Naive thymus-derived CD4-positive, alpha-beta T cell (primary cell): ENCODE measurements at regions not wholly inside any gene's neighbourhood (a gene's known extent, or its start where the extent isn't known, plus 50 kb on each side); places are given as distances from the start of the nearest gene placed in this dataset.
"Not testable (repeated sequence)": the region's sequence is repeated elsewhere in the genome, so short reads cannot be mapped to it uniquely, and the experiment has no call there.

Experiments used
- ATAC-seq: fragments of 150-1000 bp; cut with Tn5 transposase; 2 replicates; pipeline ENCODE4 v1.10.0; 2021; ENCODE audit warnings: mild to moderate bottlenecking, moderate library complexity
- CTCF ChIA-PET: fragments of 350-600 bp; sonication (Branson Sonifier 250); formaldehyde crosslinking; loops from one replicate; lab custom pipeline; 2021; ENCODE audit warnings: antibody characterized with exemption; lab: Charles Lee
- POLR2A ChIA-PET: fragments of 350-600 bp; sonication (Branson Sonifier 250); formaldehyde crosslinking; loops from one replicate; lab custom pipeline; 2021; ENCODE audit warnings: antibody characterized with exemption, inconsistent platforms; lab: Charles Lee
- DNase-seq, 9 donors: peaks; one replicate each; pipeline versions ENCODE4 v3.0.0 to v3.0.0-alpha.2; 2020 to 2022; ENCODE audit warnings: mixed read lengths in 1 of 9
- H3K27ac ChIP-seq: one replicate; pipeline ENCODE4 v1.7.0; 2013; ENCODE audit warnings: mild to moderate bottlenecking, low read depth, low read length, moderate library complexity
- H3K27me3 ChIP-seq, 2 donors: one replicate each; pipeline ENCODE4 v1.7.0; 2013; ENCODE audit warnings: low read length in 2 of 2, mild to moderate bottlenecking in 2 of 2, moderate library complexity in 2 of 2; ENCODE audit not compliant: control insufficient read depth in 2 of 2, insufficient read depth in 2 of 2
- H3K36me3 ChIP-seq, 3 experiments: 1 replicate in 2 of 3; 2 replicates in 1 of 3; pipeline ENCODE4 v1.7.0; 2013; ENCODE audit warnings: low read length in 3 of 3, mild to moderate bottlenecking in 3 of 3, moderate library complexity in 1 of 3; ENCODE audit not compliant: insufficient read depth in 3 of 3, control insufficient read depth in 2 of 3
- H3K4me1 ChIP-seq, 2 donors: one replicate each; pipeline ENCODE4 v1.7.0; 2013; ENCODE audit warnings: low read length in 2 of 2, mild to moderate bottlenecking in 2 of 2, moderate library complexity in 1 of 2; ENCODE audit not compliant: control insufficient read depth in 2 of 2, insufficient read depth in 2 of 2
- H3K4me3 ChIP-seq: 2 replicates; pipeline ENCODE4 v1.7.0; 2013; ENCODE audit warnings: mild to moderate bottlenecking, low read length
- H3K9me3 ChIP-seq, 3 experiments: 1 replicate in 2 of 3; 2 replicates in 1 of 3; pipeline ENCODE4 v1.7.0; 2013; ENCODE audit warnings: low read length in 3 of 3; ENCODE audit not compliant: control insufficient read depth in 2 of 3
- H3K27ac Mint-ChIP-seq, 9 donors: one replicate each; pipeline ENCODE4 v1.8.0; 2020 to 2022; ENCODE audit warnings: mixed read lengths in 9 of 9, mild to moderate bottlenecking in 8 of 9, moderate library complexity in 5 of 9, inconsistent platforms in 2 of 9
- H3K27me3 Mint-ChIP-seq, 5 donors: one replicate each; pipeline ENCODE4 v1.8.0; 2021 to 2022; ENCODE audit warnings: mixed read lengths in 5 of 5, mild to moderate bottlenecking in 1 of 5
- H3K36me3 Mint-ChIP-seq, 5 donors: one replicate each; pipeline ENCODE4 v1.8.0; 2020 to 2022; ENCODE audit warnings: mixed read lengths in 5 of 5, mild to moderate bottlenecking in 3 of 5, inconsistent platforms in 1 of 5
- H3K4me1 Mint-ChIP-seq, 7 donors: one replicate each; pipeline ENCODE4 v1.8.0; 2020 to 2022; ENCODE audit warnings: mixed read lengths in 7 of 7, mild to moderate bottlenecking in 3 of 7, inconsistent platforms in 1 of 7
- H3K4me3 Mint-ChIP-seq, 10 donors: one replicate each; pipeline ENCODE4 v1.8.0; 2020 to 2022; ENCODE audit warnings: mild to moderate bottlenecking in 10 of 10, mixed read lengths in 10 of 10, moderate library complexity in 6 of 10, inconsistent platforms in 2 of 10
- H3K9me3 Mint-ChIP-seq, 11 donors: one replicate each; pipeline ENCODE4 v1.8.0; 2020 to 2022; ENCODE audit warnings: mixed read lengths in 11 of 11, mild to moderate bottlenecking in 4 of 11, inconsistent platforms in 1 of 11, moderate library complexity in 1 of 11
- intact Hi-C, 2 donors: fragments of 100-400 bp; cut with micrococcal nuclease; formaldehyde crosslinking; loops; one replicate each; pipeline ENCODE4 v1.15.1; 2023

- no peaks in the 10 kb centered on the region for H3K36me3 Mint-ChIP-seq
- H3K27ac ChIP-seq, result no peak overlapping the region
- H3K9me3 ChIP-seq, result no peaks in the 10 kb centered on the region
- DNase-seq, result no peak
- intact Hi-C loops, result no loop called here
- H3K9me3 Mint-ChIP-seq, result peaks cover 0 to 9% (median 0%) of the 10 kb centered on the region in 11 donors
- no peaks in the 10 kb centered on the region for H3K27me3 Mint-ChIP-seq
- no peak for ATAC-seq
- no peak overlapping the region for H3K4me3 Mint-ChIP-seq
- H3K4me1 Mint-ChIP-seq, result no peaks in the 10 kb centered on the region
- H3K4me1 ChIP-seq, result no peaks in the 10 kb centered on the region
- ChIA-PET CTCF (no interaction called here), POLR2A (no interaction called here)
- no peak overlapping the region for H3K4me3 ChIP-seq
- H3K27ac Mint-ChIP-seq, result no peak overlapping the region
- H3K36me3 ChIP-seq, result no peaks in the 10 kb centered on the region
- H3K27me3 ChIP-seq, result no peaks in the 10 kb centered on the region
These were observed 177.1 kb upstream of the NOL4 start for GRCh38 chr18:34401775-34402174.

- ATAC-seq, H3K4me1 Mint-ChIP-seq, POLR2A ChIA-PET: not testable (repeated sequence)
These were observed 182.8 kb upstream of the NOL4 start for GRCh38 chr18:34407471-34407870.

GRCh38 chr18:34411952-34412351, 187.2 kb upstream of the NOL4 start:
- H3K4me1 Mint-ChIP-seq, result no peaks in the 10 kb centered on the region
- intact Hi-C loops, result no loop called here

More at GRCh38 chr18:34407471-34407870, 182.8 kb upstream of the NOL4 start:
- DNase-seq, H3K27me3 ChIP-seq, H3K4me3 ChIP-seq, intact Hi-C loops, H3K27ac ChIP-seq, CTCF ChIA-PET, H3K9me3 ChIP-seq, H3K36me3 Mint-ChIP-seq, H3K27ac Mint-ChIP-seq, H3K27me3 Mint-ChIP-seq, H3K4me3 Mint-ChIP-seq, H3K4me1 ChIP-seq, H3K36me3 ChIP-seq: not testable (repeated sequence)
- H3K9me3 Mint-ChIP-seq, result peaks cover 0 to 19% (median 4%) of the 10 kb centered on the region in 11 donors

GRCh38 chr18:34431042-34431441, 206.3 kb upstream of the NOL4 start:
- no peak overlapping the region for H3K27ac Mint-ChIP-seq
- ChIA-PET CTCF (no interaction called here), POLR2A (no interaction called here)
- H3K4me1 Mint-ChIP-seq, result no peaks in the 10 kb centered on the region
- no peaks in the 10 kb centered on the region for H3K27me3 ChIP-seq
- peaks cover 0 to 32% (median 11%) of the 10 kb centered on the region in 11 donors for H3K9me3 Mint-ChIP-seq
- DNase-seq (no peak), ATAC-seq (no peak)
- H3K27me3 Mint-ChIP-seq, result no peaks in the 10 kb centered on the region
- no peaks in the 10 kb centered on the region for H3K9me3 ChIP-seq
- intact Hi-C loops, result no loop called here
- H3K4me3 ChIP-seq, result no peak overlapping the region
- peaks cover 0 to 8% (median 0%) of the 10 kb centered on the region in 5 donors for H3K36me3 Mint-ChIP-seq
- H3K36me3 ChIP-seq, result no peaks in the 10 kb centered on the region
- H3K4me3 Mint-ChIP-seq, result no peak overlapping the region
- no peak overlapping the region for H3K27ac ChIP-seq
- H3K4me1 ChIP-seq, result no peaks in the 10 kb centered on the region

More at GRCh38 chr18:34411952-34412351, 187.2 kb upstream of the NOL4 start:
- H3K36me3 ChIP-seq, result no peaks in the 10 kb centered on the region
- H3K27me3 ChIP-seq, result no peaks in the 10 kb centered on the region
- Mint-ChIP-seq H3K36me3 (peaks cover 0 to 3% (median 0%) of the 10 kb centered on the region in 5 donors), H3K27me3 (no peaks in the 10 kb centered on the region), H3K9me3 (peaks cover 0 to 12% (median 2%) of the 10 kb centered on the region in 11 donors), H3K4me3 (no peak overlapping the region), H3K27ac (no peak overlapping the region)
- H3K27ac ChIP-seq, result no peak overlapping the region
- ChIA-PET POLR2A (no interaction called here), CTCF (no interaction called here)
- no peaks in the 10 kb centered on the region for H3K4me1 ChIP-seq
- no peak overlapping the region for H3K4me3 ChIP-seq
- ATAC-seq (no peak), DNase-seq (no peak)
- no peaks in the 10 kb centered on the region for H3K9me3 ChIP-seq

GRCh38 chr18:34444622-34445021, 219.9 kb upstream of the NOL4 start:
- DNase-seq, result no peak
- H3K27ac ChIP-seq, result no peak overlapping the region
- H3K36me3 Mint-ChIP-seq, result no peaks in the 10 kb centered on the region
- no peak overlapping the region for H3K4me3 ChIP-seq
- no peak for ATAC-seq
- intact Hi-C loops, result no loop called here
- H3K27ac Mint-ChIP-seq, result no peak overlapping the region
- H3K27me3 ChIP-seq, result no peaks in the 10 kb centered on the region
- H3K4me3 Mint-ChIP-seq, result no peak overlapping the region
- no peaks in the 10 kb centered on the region for H3K36me3 ChIP-seq
- ChIA-PET CTCF (no interaction called here), POLR2A (no interaction called here)
- no peaks in the 10 kb centered on the region for H3K4me1 ChIP-seq
- H3K9me3 ChIP-seq, result no peaks in the 10 kb centered on the region
- H3K4me1 Mint-ChIP-seq, result no peaks in the 10 kb centered on the region
- H3K27me3 Mint-ChIP-seq, result no peaks in the 10 kb centered on the region
- H3K9me3 Mint-ChIP-seq, result peaks cover 0 to 19% (median 10%) of the 10 kb centered on the region in 11 donors

GRCh38 chr18:34448662-34449061, 223.9 kb upstream of the NOL4 start:
- Histone ChIP-seq H3K27me3 (no peaks in the 10 kb centered on the region), H3K4me3 (no peak overlapping the region), H3K27ac (no peak overlapping the region), H3K36me3 (no peaks in the 10 kb centered on the region), H3K9me3 (no peaks in the 10 kb centered on the region), H3K4me1 (no peaks in the 10 kb centered on the region)
- no peaks in the 10 kb centered on the region for H3K36me3 Mint-ChIP-seq
- peaks cover 0 to 32% (median 13%) of the 10 kb centered on the region in 11 donors for H3K9me3 Mint-ChIP-seq
- no peak for ATAC-seq
- POLR2A ChIA-PET, result no interaction called here
- no peak for DNase-seq
- CTCF ChIA-PET, result no interaction called here
- no peaks in the 10 kb centered on the region for H3K27me3 Mint-ChIP-seq
- no peak overlapping the region for H3K4me3 Mint-ChIP-seq
- intact Hi-C loops, result no loop called here
- peak overlapping the region in 1 of 9 donors; percentile 15 for H3K27ac Mint-ChIP-seq
- H3K4me1 Mint-ChIP-seq, result no peaks in the 10 kb centered on the region

- H3K27ac ChIP-seq, result no peak overlapping the region
- POLR2A ChIA-PET, result no interaction called here
- no peak overlapping the region for H3K4me3 ChIP-seq
- Mint-ChIP-seq H3K36me3 (no peaks in the 10 kb centered on the region), H3K27me3 (no peaks in the 10 kb centered on the region), H3K9me3 (peaks cover 0 to 22% (median 6%) of the 10 kb centered on the region in 11 donors), H3K4me1 (no peaks in the 10 kb centered on the region), H3K4me3 (no peak overlapping the region), H3K27ac (no peak overlapping the region)
- H3K9me3 ChIP-seq, result no peaks in the 10 kb centered on the region
- CTCF ChIA-PET, result no interaction called here
- intact Hi-C loops, result no loop called here
- H3K4me1 ChIP-seq, result no peaks in the 10 kb centered on the region
- no peaks in the 10 kb centered on the region for H3K27me3 ChIP-seq
- ATAC-seq (no peak), DNase-seq (no peak)
- H3K36me3 ChIP-seq, result no peaks in the 10 kb centered on the region
These were observed 233.0 kb upstream of the NOL4 start for GRCh38 chr18:34457761-34458160.
